OCI-LY7 (cell line): ENCODE measurements at regions not wholly inside any gene's neighbourhood (a gene's known extent, or its start where the extent isn't known, plus 50 kb on each side); places are given as distances from the start of the nearest gene placed in this dataset.

Source experiments
- EZH2phosphoT487 ChIP-seq: fragments of 200-600 bp; sonication (generic); IDR thresholded peaks from 2 replicates; pipeline ENCODE4 v1.6.1; 2018; ENCODE audit warnings: low read depth, borderline replicate concordance, mild to moderate bottlenecking, mixed run types, antibody characterized with exemption, low read length, moderate library complexity, mixed read lengths
- TF ChIP-seq, protein P1 (sequence below): fragments of 200-600 bp; sonication (generic); conservative IDR thresholded peaks from 2 replicates; pipeline ENCODE4 v1.5.1; 2014; ENCODE audit warnings: mild to moderate bottlenecking, antibody characterized with exemption, low read length, moderate library complexity, mixed read lengths

DNA sequence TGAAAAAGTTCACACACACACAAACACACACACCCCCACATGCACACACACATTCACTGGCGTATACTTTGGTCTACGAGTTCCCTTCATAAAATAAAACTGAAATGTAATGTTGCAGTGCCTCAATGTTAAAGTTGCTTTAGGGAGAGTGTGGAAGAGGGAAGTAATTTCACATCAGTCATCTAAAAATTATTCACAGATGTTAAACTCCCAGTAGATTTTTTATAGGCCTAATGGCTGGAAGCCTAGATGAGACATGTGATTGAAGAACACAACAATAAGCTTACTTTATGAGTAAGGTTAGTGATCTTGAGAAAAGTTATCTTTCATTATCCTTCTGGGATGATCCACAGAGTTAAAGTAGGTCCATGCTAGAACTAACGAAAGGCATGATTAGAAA lies 506.7 kb upstream of the CNTNAP5 start:
- TF ChIP-seq, protein P1, sequence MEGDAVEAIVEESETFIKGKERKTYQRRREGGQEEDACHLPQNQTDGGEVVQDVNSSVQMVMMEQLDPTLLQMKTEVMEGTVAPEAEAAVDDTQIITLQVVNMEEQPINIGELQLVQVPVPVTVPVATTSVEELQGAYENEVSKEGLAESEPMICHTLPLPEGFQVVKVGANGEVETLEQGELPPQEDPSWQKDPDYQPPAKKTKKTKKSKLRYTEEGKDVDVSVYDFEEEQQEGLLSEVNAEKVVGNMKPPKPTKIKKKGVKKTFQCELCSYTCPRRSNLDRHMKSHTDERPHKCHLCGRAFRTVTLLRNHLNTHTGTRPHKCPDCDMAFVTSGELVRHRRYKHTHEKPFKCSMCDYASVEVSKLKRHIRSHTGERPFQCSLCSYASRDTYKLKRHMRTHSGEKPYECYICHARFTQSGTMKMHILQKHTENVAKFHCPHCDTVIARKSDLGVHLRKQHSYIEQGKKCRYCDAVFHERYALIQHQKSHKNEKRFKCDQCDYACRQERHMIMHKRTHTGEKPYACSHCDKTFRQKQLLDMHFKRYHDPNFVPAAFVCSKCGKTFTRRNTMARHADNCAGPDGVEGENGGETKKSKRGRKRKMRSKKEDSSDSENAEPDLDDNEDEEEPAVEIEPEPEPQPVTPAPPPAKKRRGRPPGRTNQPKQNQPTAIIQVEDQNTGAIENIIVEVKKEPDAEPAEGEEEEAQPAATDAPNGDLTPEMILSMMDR: no peak
- no peak for TF ChIP-seq EZH2phosphoT487
